Activated naive CD4-positive, alpha-beta T cell treated with anti-CD3 and anti-CD28 coated beads, Interleukin-2, amount 50 U/mL, for 72 hours (primary cell): ENCODE measurements at regions not wholly inside any gene's neighbourhood (a gene's known extent, or its start where the extent isn't known, plus 50 kb on each side); places are given as distances from the start of the nearest gene placed in this dataset.

Experiments used
- ATAC-seq, 2 donors: fragments of 150-1000 bp; cut with Tn5 transposase; 2 replicates each; pipeline ENCODE4 v1.10.0; 2021; ENCODE audit warnings: mild to moderate bottlenecking in 2 of 2, moderate library complexity in 2 of 2
- DNase-seq, 2 donors: peaks; one replicate each; pipeline ENCODE4 v3.0.0; 2021 to 2022; ENCODE audit warnings: low spot score in 2 of 2
- H3K27ac Mint-ChIP-seq, 2 donors: one replicate each; pipeline ENCODE4 v1.8.0; 2022; ENCODE audit warnings: mild to moderate bottlenecking in 2 of 2, mixed read lengths in 2 of 2
- H3K36me3 Mint-ChIP-seq, 2 donors: one replicate each; pipeline ENCODE4 v1.8.0; 2022; ENCODE audit warnings: mixed read lengths in 2 of 2
- H3K9me3 Mint-ChIP-seq, 2 donors: one replicate each; pipeline ENCODE4 v1.8.0; 2022; ENCODE audit warnings: mixed read lengths in 2 of 2

DNA sequence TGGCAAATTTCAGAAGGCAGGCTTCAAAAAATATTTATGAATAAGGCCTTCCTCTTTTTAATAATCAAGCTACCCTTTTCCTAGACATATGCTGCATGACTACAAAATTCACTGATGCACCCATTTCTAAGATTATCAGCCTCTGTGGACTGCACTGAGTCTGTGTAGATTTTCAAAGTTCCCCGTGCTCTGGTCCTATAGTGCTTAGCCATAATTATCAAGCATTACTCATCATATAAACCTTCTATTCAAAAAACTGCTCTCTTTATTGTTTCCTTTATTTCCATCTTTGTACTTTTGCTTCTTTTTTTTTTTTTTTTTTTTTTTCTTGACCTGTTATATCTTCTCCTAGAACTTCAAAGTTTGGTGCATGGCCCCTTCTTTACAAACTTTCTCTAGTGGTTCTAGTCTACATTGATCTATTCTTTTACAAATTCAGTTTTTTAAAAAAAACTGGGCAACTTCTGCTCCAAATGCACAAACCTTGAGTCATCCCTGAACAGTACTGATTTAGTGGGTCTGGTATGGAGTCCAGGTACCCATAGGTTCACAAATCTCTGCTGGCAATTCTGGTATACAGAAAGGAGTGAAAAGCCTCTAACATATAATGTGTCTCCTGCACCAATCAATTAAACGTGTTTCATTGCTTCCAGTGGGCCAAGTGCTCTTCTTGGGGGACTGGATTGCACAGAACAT lies 481.9 kb downstream of the NUP35 start:
- H3K9me3 Mint-ChIP-seq = no peaks in the 10 kb centered on the region
- DNase-seq (no peak), ATAC-seq (no peak)
- no peaks in the 10 kb centered on the region for H3K36me3 Mint-ChIP-seq
- no peak overlapping the region for H3K27ac Mint-ChIP-seq

GRCh38 chr2:183606718-183607085 lies 482.5 kb downstream of the NUP35 start:
- Mint-ChIP-seq H3K9me3 (peaks cover 0 to 3% of the 10 kb centered on the region in 2 donors), H3K36me3 (no peaks in the 10 kb centered on the region), H3K27ac (no peak overlapping the region)

DNA sequence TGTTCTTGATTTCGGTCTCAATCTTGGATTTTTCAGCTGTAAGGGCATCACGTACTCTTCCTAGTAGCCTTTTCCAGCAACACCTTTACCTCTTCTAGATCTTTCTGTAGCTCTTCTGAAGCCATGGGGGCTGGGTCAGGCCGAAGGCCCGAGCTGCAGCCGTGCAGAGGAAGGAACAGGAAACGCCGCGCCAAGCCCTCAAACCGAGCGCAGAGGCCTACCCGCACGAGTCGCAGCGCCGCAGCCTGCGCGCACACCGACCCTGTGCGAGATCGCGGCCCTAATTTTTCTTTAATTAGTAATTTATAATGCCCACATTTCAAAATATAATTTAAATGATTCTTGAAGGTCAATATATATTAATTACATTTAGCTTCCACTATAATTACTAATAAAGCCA lies 483.8 kb downstream of the NUP35 start:
- no peak for DNase-seq
- Mint-ChIP-seq H3K36me3 (no peaks in the 10 kb centered on the region), H3K9me3 (peaks cover 0 to 3% of the 10 kb centered on the region in 2 donors), H3K27ac (no peak overlapping the region)
- no peak for ATAC-seq

More at GRCh38 chr2:183606718-183607085, 482.5 kb downstream of the NUP35 start:
- ATAC-seq (no peak), DNase-seq (no peak)

DNA sequence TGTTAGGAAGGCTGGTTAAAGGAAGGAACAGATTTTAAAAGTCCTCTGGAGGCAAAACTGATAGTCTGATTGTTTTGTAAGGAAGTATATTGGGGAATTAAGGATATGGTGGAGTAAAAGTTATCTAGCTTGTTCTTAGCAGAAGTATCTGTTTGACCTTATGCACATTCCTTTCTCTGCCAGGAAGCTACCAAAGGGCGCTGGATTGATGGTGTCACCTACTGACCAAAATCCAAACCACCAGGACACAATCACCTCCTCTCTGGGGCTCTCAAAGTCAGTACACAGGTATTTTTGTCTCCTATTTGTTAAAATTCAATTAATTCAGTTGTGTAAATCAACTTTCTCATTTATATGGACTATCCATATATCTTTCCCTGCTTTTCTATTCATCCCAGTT lies 484.5 kb downstream of the NUP35 start:
- DNase-seq = no peak
- Mint-ChIP-seq H3K9me3 (peaks cover 0 to 3% of the 10 kb centered on the region in 2 donors), H3K27ac (no peak overlapping the region), H3K36me3 (no peaks in the 10 kb centered on the region)
- no peak for ATAC-seq

DNA sequence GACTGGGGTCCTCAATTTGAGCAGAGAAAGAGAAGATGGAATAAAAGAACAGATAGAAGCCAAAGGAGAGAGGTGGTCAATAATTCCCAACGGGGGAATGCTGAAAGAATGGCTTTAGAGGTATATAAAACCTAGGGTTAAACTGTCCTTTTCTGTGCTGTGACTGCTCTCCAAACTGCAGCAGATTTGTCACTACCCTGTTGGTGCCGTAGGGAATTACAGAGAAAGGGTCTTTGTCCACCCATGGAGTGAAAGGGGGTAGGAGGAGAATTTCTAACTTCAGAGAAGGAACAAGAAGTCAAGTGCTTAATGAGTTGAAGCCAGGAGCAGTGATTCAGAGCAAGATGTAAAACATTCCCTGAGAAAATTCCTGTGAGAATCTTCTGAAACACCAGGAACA lies 486.5 kb downstream of the NUP35 start:
- ATAC-seq (no peak), DNase-seq (no peak)
- Mint-ChIP-seq H3K36me3 (no peaks in the 10 kb centered on the region), H3K9me3 (peaks cover 0 to 3% of the 10 kb centered on the region in 2 donors), H3K27ac (no peak overlapping the region)

GRCh38 chr2:183614799-183615435 lies 490.7 kb downstream of the NUP35 start:
- Mint-ChIP-seq H3K27ac (no peak overlapping the region), H3K9me3 (peaks cover 11 to 18% of the 10 kb centered on the region in 2 donors), H3K36me3 (peaks cover 0 to 4% of the 10 kb centered on the region in 2 donors)
- no peak for DNase-seq
- ATAC-seq = no peak

- Mint-ChIP-seq H3K36me3 (peaks cover 0 to 4% of the 10 kb centered on the region in 2 donors), H3K9me3 (peaks cover 20 to 26% of the 10 kb centered on the region in 2 donors), H3K27ac (no peak overlapping the region)
- DNase-seq (no peak), ATAC-seq (no peak)
These were observed 499.0 kb downstream of the NUP35 start for GRCh38 chr2:183623227-183623626.

DNA sequence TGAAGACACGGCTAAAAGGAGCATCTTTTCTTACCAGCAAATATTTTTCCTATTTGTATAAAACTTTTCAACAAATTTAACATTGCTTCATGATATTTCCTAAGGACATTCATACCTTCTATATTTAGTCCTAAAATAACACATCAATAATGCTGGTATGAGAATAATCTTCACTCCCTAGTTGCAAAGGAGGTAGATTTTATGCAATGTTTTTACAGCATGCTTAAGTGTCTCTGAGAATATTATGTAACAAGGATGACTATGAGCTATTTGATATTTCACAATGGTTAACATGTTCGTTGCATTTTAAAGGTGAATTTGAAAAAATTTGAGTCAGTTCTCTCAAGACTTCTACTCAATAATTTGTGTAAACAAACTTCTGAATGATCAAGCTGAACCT lies 506.7 kb downstream of the NUP35 start:
- Mint-ChIP-seq H3K9me3 (peaks cover 0 to 4% of the 10 kb centered on the region in 2 donors), H3K27ac (no peak overlapping the region), H3K36me3 (no peaks in the 10 kb centered on the region)
- DNase-seq (no peak), ATAC-seq (no peak)

DNA sequence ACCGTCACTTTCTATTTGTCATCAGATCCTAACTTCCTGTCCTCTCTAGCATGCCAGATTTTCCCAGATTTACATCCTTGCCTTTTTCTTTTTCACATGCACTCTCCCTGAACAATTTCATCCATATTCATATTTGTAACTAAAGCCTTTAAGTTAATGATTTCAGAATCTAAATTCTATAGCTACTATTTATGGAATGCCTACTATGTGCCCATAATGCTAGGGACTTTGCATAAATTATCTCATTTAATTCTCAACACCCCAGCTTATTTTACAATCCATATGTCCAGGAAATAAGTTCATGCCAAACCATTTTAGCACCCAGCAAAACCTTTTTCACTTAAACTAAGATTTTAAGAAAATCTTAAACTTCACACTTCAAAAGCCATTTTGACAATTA lies 531.9 kb downstream of the NUP35 start:
- ATAC-seq (no peak), DNase-seq (no peak)
- Mint-ChIP-seq H3K36me3 (no peaks in the 10 kb centered on the region), H3K27ac (no peak overlapping the region), H3K9me3 (peaks cover 10 to 12% of the 10 kb centered on the region in 2 donors)

- no peaks in the 10 kb centered on the region for H3K36me3 Mint-ChIP-seq
- no peak for ATAC-seq
These were observed 541.2 kb downstream of the NUP35 start for GRCh38 chr2:183665425-183665824.

DNA sequence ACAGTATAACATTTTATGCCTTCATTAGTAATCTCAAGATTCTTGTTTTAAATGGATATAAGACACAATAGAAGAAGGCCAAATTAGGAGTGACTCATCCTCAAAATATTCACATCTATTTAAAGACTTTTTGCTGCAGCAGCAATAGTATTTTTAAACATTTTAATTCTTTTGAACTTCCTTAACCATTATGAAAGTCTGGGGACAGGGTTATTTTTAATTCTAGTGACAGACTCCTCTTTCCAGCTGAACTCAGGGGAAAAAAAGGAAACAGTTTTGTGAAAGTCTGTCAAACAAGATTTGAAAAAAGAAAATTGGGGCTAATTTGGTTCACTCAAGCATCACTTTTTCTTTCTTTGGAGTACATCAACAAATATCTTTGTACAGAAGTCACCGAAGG lies 541.8 kb downstream of the NUP35 start:
- DNase-seq (no peak), ATAC-seq (no peak)
- no peaks in the 10 kb centered on the region for H3K36me3 Mint-ChIP-seq
- peaks cover 0 to 10% of the 10 kb centered on the region in 2 donors for H3K9me3 Mint-ChIP-seq
- H3K27ac Mint-ChIP-seq = no peak overlapping the region

More at GRCh38 chr2:183665425-183665824, 541.2 kb downstream of the NUP35 start:
- no peak overlapping the region for H3K27ac Mint-ChIP-seq
- DNase-seq = no peak
- peaks cover 0 to 13% of the 10 kb centered on the region in 2 donors for H3K9me3 Mint-ChIP-seq

DNA sequence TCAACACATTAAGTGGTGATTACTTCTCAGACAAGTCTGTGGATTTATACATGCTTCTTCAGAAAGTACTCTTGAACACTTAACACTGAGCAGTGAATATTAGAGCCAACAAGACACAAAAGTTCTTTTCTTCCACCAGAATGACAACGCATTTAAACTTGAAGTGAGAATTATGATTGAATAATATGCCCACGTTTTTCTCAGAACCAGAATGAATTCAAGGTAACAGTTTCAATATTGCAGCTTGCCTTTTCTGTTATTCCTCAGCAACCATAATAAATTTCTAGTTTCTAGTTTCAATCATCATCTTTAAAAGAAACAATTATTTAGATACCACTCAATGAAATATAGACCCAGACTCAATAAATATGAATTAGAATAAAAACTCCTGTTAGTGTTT lies 547.0 kb downstream of the NUP35 start:
- no peak for DNase-seq
- Mint-ChIP-seq H3K27ac (no peak overlapping the region), H3K36me3 (no peaks in the 10 kb centered on the region)

GRCh38 chr2:183678908-183679307 lies 554.7 kb downstream of the NUP35 start:
- no peaks in the 10 kb centered on the region for H3K36me3 Mint-ChIP-seq
- H3K9me3 Mint-ChIP-seq = peaks cover 7 to 11% of the 10 kb centered on the region in 2 donors
- ATAC-seq = no peak
- DNase-seq = no peak
- no peak overlapping the region for H3K27ac Mint-ChIP-seq

More for the DNA sequence above, 547.0 kb downstream of the NUP35 start:
- H3K9me3 Mint-ChIP-seq = no peaks in the 10 kb centered on the region
- ATAC-seq = no peak

GRCh38 chr2:183680573-183680972 lies 556.3 kb downstream of the NUP35 start:
- H3K27ac Mint-ChIP-seq = no peak overlapping the region
- H3K36me3 Mint-ChIP-seq = no peaks in the 10 kb centered on the region
- DNase-seq = no peak
- peaks cover 10 to 14% of the 10 kb centered on the region in 2 donors for H3K9me3 Mint-ChIP-seq
- no peak for ATAC-seq

GRCh38 chr2:183684686-183685085 lies 560.4 kb downstream of the NUP35 start:
- H3K9me3 Mint-ChIP-seq = peaks cover 19 to 22% of the 10 kb centered on the region in 2 donors
- no peak overlapping the region for H3K27ac Mint-ChIP-seq
- DNase-seq (no peak), ATAC-seq (no peak)
- no peaks in the 10 kb centered on the region for H3K36me3 Mint-ChIP-seq

GRCh38 chr2:183696028-183696427 lies 571.8 kb downstream of the NUP35 start:
- Mint-ChIP-seq H3K27ac (no peak overlapping the region), H3K36me3 (peaks cover 0 to 8% of the 10 kb centered on the region in 2 donors), H3K9me3 (peaks cover 16 to 20% of the 10 kb centered on the region in 2 donors)
- ATAC-seq = no peak
- no peak for DNase-seq

GRCh38 chr2:183709829-183710228 lies 585.6 kb downstream of the NUP35 start:
- DNase-seq (no peak), ATAC-seq (no peak)
- H3K9me3 Mint-ChIP-seq = peaks cover 13 to 21% of the 10 kb centered on the region in 2 donors
- peak overlapping the region in 1 of 2 donors; percentile 26 for H3K27ac Mint-ChIP-seq
- H3K36me3 Mint-ChIP-seq = no peaks in the 10 kb centered on the region

DNA sequence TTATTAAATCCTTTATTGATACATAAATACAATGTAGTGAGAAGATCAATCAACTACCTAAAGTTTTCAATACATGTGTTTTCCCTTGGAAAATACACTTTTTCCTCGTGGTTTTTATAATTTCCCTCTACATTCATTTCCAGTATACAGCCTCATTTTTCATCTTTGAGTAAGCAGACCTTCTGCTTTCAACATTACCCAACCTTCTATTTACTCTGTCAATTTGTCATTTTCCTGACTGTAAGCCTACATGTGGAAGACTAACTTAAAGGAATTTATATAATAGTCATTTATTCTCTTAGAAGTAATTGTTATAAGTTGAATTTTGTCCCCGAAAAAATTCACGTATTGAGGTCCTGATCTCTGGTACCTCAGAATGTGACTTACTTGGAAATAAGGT lies 594.0 kb downstream of the NUP35 start:
- ATAC-seq (no peak), DNase-seq (no peak)
- H3K9me3 Mint-ChIP-seq = peaks cover 4 to 6% of the 10 kb centered on the region in 2 donors
- no peaks in the 10 kb centered on the region for H3K36me3 Mint-ChIP-seq
- no peak overlapping the region for H3K27ac Mint-ChIP-seq
